ENCODE measurements at regions not wholly inside any gene's neighbourhood (a gene's known extent, or its start where the extent isn't known, plus 50 kb on each side); places are given as distances from the start of the nearest gene placed in this dataset.

- CTCF ChIA-PET: no interaction called here
- intact Hi-C loops (cut with micrococcal nuclease): no loop called here
These were observed 2031.8 kb upstream of the CDH6 start for GRCh38 chr5:29161399-29162291.

GRCh38 chr5:29157975-29158374, 2035.5 kb upstream of the CDH6 start:
- H3K4me1 ChIP-seq (ENCODE audit: control insufficient read depth, extremely low read depth, insufficient read depth, low read length): no peaks in the 10 kb centered on the region
- no peak overlapping the region for H3K9ac ChIP-seq (replicated peaks; ENCODE audit: extremely low read depth, insufficient read depth, low read length)
- CTCF ChIA-PET: no interaction called here
- intact Hi-C loops (cut with micrococcal nuclease) (no loop called here), dilution Hi-C loops (cut with MboI; ENCODE audit: extremely low pct_ligation_motif_present, low sequenced_read_pairs) (no loop called here)
- POLR2A ChIA-PET: no interaction called here
- H3K4me3 ChIP-seq (replicated peaks in 1 of 3; ENCODE audit: insufficient read depth in 1 of 3, low read depth in 1 of 3, low read length in 3 of 3): no peak overlapping the region
- no peaks in the 10 kb centered on the region for H3K27me3 ChIP-seq (ENCODE audit: control insufficient read depth in 2 of 2, insufficient read depth in 2 of 2, low read length in 2 of 2)
- FAIRE-seq (no peak), DNase-seq (ENCODE audit: low read depth, low spot score) (no peak)
- H3K9me3 ChIP-seq (replicated peaks; ENCODE audit: control insufficient read depth, insufficient read depth, low read length): peaks cover 7% of the 10 kb centered on the region
- no peak overlapping the region for H3K27ac ChIP-seq (ENCODE audit: insufficient read depth, low read depth, low read length)
- H3K79me2 ChIP-seq (ENCODE audit: control insufficient read depth, insufficient read depth, low read length): no peaks in the 10 kb centered on the region
- no peak overlapping the region for H3K4me2 ChIP-seq (ENCODE audit: insufficient read depth, low read length)
- H3K36me3 ChIP-seq (ENCODE audit: control insufficient read depth in 2 of 2, extremely low read depth in 1 of 2, insufficient read depth in 2 of 2, low read length in 2 of 2): no peaks in the 10 kb centered on the region
- no peaks in the 10 kb centered on the region for H4K20me1 ChIP-seq (replicated peaks; ENCODE audit: control insufficient read depth, extremely low read depth, insufficient read depth, low read length)
- no peak overlapping the region for H2AFZ ChIP-seq (ENCODE audit: low read depth, low read length)
- BruUV-seq (replicated peaks): no TSS peak
- no peaks in the 10 kb centered on the region for H3K9me1 ChIP-seq (replicated peaks; ENCODE audit: control insufficient read depth, extremely low read depth, insufficient read depth, low read length)
- no peak for TF ChIP-seq MYC (IDR thresholded peaks at IDR 0.05; ENCODE audit: low read depth, low read length)
- TF ChIP-seq POLR2A (IDR thresholded peaks at IDR 0.05; ENCODE audit: low read depth, low read length): no peak
- TF ChIP-seq POLR2AphosphoS5 (IDR thresholded peaks at IDR 0.05; ENCODE audit: insufficient read depth, low read depth, low read length): no peak
- no peak for TF ChIP-seq GATA2 (IDR thresholded peaks at IDR 0.05; ENCODE audit: insufficient read depth, insufficient read length, low read depth, low read length)
- TF ChIP-seq MAX (IDR thresholded peaks at IDR 0.05; ENCODE audit: insufficient read depth, insufficient read length): no peak
- no peak for TF ChIP-seq EZH2 (IDR thresholded peaks at IDR 0.05; ENCODE audit: borderline replicate concordance, low read depth, low read length, severe bottlenecking)
- no peak for TF ChIP-seq JUN (IDR thresholded peaks at IDR 0.05; ENCODE audit: borderline replicate concordance, insufficient read depth, insufficient read length, low read depth)
- no peak for TF ChIP-seq CTCF (IDR thresholded peaks at IDR 0.05; ENCODE audit: extremely low read depth in 1 of 2, insufficient read depth in 1 of 2, low read depth in 1 of 2, low read length in 2 of 2)
- no peak for TF ChIP-seq FOS (IDR thresholded peaks at IDR 0.05; ENCODE audit: borderline replicate concordance, insufficient read depth, low read length)

More at GRCh38 chr5:29161399-29162291, 2031.8 kb upstream of the CDH6 start:
- DNase-seq (ENCODE audit: low read depth, low spot score) (no peak), FAIRE-seq (no peak)
- no peaks in the 10 kb centered on the region for H3K27me3 ChIP-seq (ENCODE audit: control insufficient read depth in 2 of 2, insufficient read depth in 2 of 2, low read length in 2 of 2)
- no peak overlapping the region for H3K4me3 ChIP-seq (replicated peaks in 1 of 3; ENCODE audit: insufficient read depth in 1 of 3, low read depth in 1 of 3, low read length in 3 of 3)
- no peak overlapping the region for H3K27ac ChIP-seq (ENCODE audit: insufficient read depth, low read depth, low read length)
- no peaks in the 10 kb centered on the region for H3K36me3 ChIP-seq (ENCODE audit: control insufficient read depth in 2 of 2, extremely low read depth in 1 of 2, insufficient read depth in 2 of 2, low read length in 2 of 2)
- no peaks in the 10 kb centered on the region for H3K4me1 ChIP-seq (ENCODE audit: control insufficient read depth, extremely low read depth, insufficient read depth, low read length)
- H3K4me2 ChIP-seq (ENCODE audit: insufficient read depth, low read length): no peak overlapping the region
- no peak overlapping the region for H2AFZ ChIP-seq (ENCODE audit: low read depth, low read length)
- H4K20me1 ChIP-seq (replicated peaks; ENCODE audit: control insufficient read depth, extremely low read depth, insufficient read depth, low read length): no peaks in the 10 kb centered on the region
- no peaks in the 10 kb centered on the region for H3K79me2 ChIP-seq (ENCODE audit: control insufficient read depth, insufficient read depth, low read length)
- no peak overlapping the region for H3K9ac ChIP-seq (replicated peaks; ENCODE audit: extremely low read depth, insufficient read depth, low read length)
- dilution Hi-C loops (cut with MboI; ENCODE audit: extremely low pct_ligation_motif_present, low sequenced_read_pairs): no loop called here
- BruUV-seq (replicated peaks): no TSS peak
- no peaks in the 10 kb centered on the region for H3K9me1 ChIP-seq (replicated peaks; ENCODE audit: control insufficient read depth, extremely low read depth, insufficient read depth, low read length)
- POLR2A ChIA-PET: no interaction called here
- no peak for TF ChIP-seq JUN (IDR thresholded peaks at IDR 0.05; ENCODE audit: borderline replicate concordance, insufficient read depth, insufficient read length, low read depth)
- no peak for TF ChIP-seq FOS (IDR thresholded peaks at IDR 0.05; ENCODE audit: borderline replicate concordance, insufficient read depth, low read length)
- no peak for TF ChIP-seq EZH2 (IDR thresholded peaks at IDR 0.05; ENCODE audit: borderline replicate concordance, low read depth, low read length, severe bottlenecking)
- TF ChIP-seq MYC (IDR thresholded peaks at IDR 0.05; ENCODE audit: low read depth, low read length): no peak
- peaks cover 4% of the 10 kb centered on the region for H3K9me3 ChIP-seq (replicated peaks; ENCODE audit: control insufficient read depth, insufficient read depth, low read length)

Data from endothelial cell of umbilical vein (primary cell).